ENCODE measurements at regions not wholly inside any gene's neighbourhood (a gene's known extent, or its start where the extent isn't known, plus 50 kb on each side); places are given as distances from the start of the nearest gene placed in this dataset.

- TF ChIP-seq CTCF (IDR thresholded peaks at IDR 0.05) (no peak), POLR2A (IDR thresholded peaks at IDR 0.05) (no peak)
Measured at GRCh38 chr2:100752628-100753333, 67.2 kb upstream of the NPAS2 start.
